Lower leg skin (tissue), 4 donors: ENCODE measurements at regions not wholly inside any gene's neighbourhood (a gene's known extent, or its start where the extent isn't known, plus 50 kb on each side); places are given as distances from the start of the nearest gene placed in this dataset.
"Not testable (repeated sequence)": the region's sequence is repeated elsewhere in the genome, so short reads cannot be mapped to it uniquely, and the experiment has no call there.

Experiments
- DNase-seq, 2 donors: peaks; one replicate each; pipeline ENCODE4 v3.0.0-alpha.2; 2019; ENCODE audit warnings: low spot score in 2 of 2
- H3K4me3 ChIP-seq: fragments of 200-600 bp; sonication (generic); 2 replicates; pipeline ENCODE4 v1.5.1; 2017; ENCODE audit warnings: mild to moderate bottlenecking, low read depth; ENCODE audit not compliant: poor library complexity, severe bottlenecking
- CTCF ChIP-seq, 3 donors: fragments of 450-650 bp; IDR thresholded peaks; one replicate each; pipeline ENCODE4 v1.5.1; 2016; ENCODE audit warnings: antibody characterized with exemption in 3 of 3, mild to moderate bottlenecking in 3 of 3, moderate library complexity in 2 of 3
- POLR2A ChIP-seq, 2 donors: fragments of 450-650 bp; IDR thresholded peaks; one replicate each; pipeline ENCODE4 v1.6.1; 2016 to 2017; ENCODE audit warnings: antibody characterized with exemption in 2 of 2, mild to moderate bottlenecking in 1 of 2, moderate library complexity in 1 of 2
- WGBS, 2 donors: methylation state at CpG; one replicate each; pipeline ENCODE4 v1.1.5; 2018; 5-methylcytosine and 5-hydroxymethylcytosine counted together
- intact Hi-C: fragments of 100-400 bp; cut with DNase I; formaldehyde crosslinking; loops from one replicate; pipeline ENCODE4 v1.15.0; 2023; ENCODE audit warnings: low total_unique reads

GRCh38 chr9:115815786-115816185 is 337.8 kb upstream of the PAPPA start:
- no peak overlapping the region for H3K4me3 ChIP-seq
- no peak for DNase-seq
- intact Hi-C loops: no loop called here
- no peak for TF ChIP-seq CTCF (IDR thresholded peaks at IDR 0.05)
- TF ChIP-seq POLR2A (IDR thresholded peaks at IDR 0.05): no peak

GRCh38 chr9:115818651-115819050 is 334.9 kb upstream of the PAPPA start:
- intact Hi-C loops, H3K4me3 ChIP-seq, DNase-seq: not testable (repeated sequence)
- 90 to 93% methylated on average over 2 of the region's 2 CpGs for WGBS, 2 donors

- no peak overlapping the region for H3K4me3 ChIP-seq
- intact Hi-C loops: no loop called here
- 89 to 97% methylated on average over 1 of the region's 1 CpG for WGBS, 2 donors
- DNase-seq: no peak
- TF ChIP-seq CTCF (IDR thresholded peaks at IDR 0.05) (no peak), POLR2A (IDR thresholded peaks at IDR 0.05) (no peak)
These were observed 321.6 kb upstream of the PAPPA start for GRCh38 chr9:115832031-115832430.

DNA sequence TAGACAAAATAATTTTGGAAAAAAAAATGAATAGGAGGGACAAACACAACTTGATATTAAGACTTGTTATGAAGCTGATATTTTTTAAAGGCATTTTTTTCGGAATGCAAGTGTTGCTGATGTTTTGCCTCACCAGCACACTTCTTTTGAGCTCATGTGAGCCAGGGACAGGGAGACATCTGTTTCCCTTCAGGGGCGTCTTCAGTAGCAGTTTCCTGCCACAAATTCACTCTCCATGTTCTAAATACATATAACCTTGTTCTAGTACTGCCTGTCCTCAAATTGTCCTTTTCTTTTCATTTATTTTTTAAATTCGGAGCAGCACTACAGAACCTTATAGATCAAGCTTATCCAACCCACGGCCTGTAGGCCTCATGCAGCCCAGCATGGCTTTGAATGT is 316.0 kb upstream of the PAPPA start:
- intact Hi-C loops: no loop called here
- 65 to 70% methylated on average over 4 of the region's 4 CpGs for WGBS, 2 donors
- no peak overlapping the region for H3K4me3 ChIP-seq
- TF ChIP-seq POLR2A (IDR thresholded peaks at IDR 0.05) (no peak), CTCF (IDR thresholded peaks at IDR 0.05) (no peak)
- no peak for DNase-seq

DNA sequence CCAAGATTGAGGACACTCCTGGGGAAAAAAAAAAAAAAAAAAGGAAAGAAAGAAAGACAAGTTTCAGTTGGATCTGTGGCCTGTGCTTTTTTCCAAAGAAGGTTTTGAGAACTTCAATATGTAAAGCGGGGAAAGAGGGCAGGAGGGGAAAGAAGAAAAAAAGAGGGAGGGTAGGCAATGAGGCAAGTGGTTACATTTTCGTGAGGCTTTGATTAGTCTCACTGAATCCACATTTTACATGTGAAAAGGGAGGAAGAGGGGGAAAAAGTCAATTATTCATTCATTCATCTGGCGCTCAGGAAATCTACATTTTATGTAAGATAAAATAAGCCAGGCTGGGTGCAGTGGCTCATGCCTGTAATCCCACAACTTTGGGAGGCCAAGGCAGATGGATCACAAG is 315.2 kb upstream of the PAPPA start:
- intact Hi-C loops: no loop called here
- DNase-seq: no peak
- TF ChIP-seq CTCF (IDR thresholded peaks at IDR 0.05) (no peak), POLR2A (IDR thresholded peaks at IDR 0.05) (no peak)
- 85% methylated on average over 3 of the region's 3 CpGs for WGBS, 2 donors
- no peak overlapping the region for H3K4me3 ChIP-seq

DNA sequence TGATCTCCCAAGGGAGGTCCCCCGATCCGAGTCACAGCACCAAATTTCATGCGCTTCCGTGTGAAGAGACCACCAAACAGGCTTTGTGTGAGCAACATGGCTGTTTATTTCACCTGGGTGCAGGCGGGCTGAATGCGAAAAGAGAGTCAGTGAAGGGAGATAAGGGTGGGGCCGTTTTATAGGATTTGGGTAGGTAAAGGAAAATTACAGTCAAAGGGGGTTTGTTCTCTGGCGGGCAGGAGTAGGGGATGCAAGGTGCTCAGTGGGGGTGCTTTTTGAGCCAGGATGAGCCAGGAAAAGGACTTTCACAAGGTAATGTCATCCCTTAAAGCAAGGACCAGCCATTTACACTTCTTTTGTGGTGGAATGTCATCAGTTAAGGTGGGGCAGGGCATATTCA is 309.2 kb upstream of the PAPPA start:
- intact Hi-C loops: not testable (repeated sequence)

GRCh38 chr9:115845648-115846312 is 307.8 kb upstream of the PAPPA start:
- no peak overlapping the region for H3K4me3 ChIP-seq
- intact Hi-C loops: no loop called here
- WGBS, 2 donors: 67 to 80% methylated on average over 3 of the region's 3 CpGs
- no peak for DNase-seq
- TF ChIP-seq CTCF (IDR thresholded peaks at IDR 0.05): no peak

More for the DNA sequence above, 309.2 kb upstream of the PAPPA start:
- not testable (repeated sequence) for DNase-seq, H3K4me3 ChIP-seq
- 89 to 95% methylated on average over 8 of the region's 8 CpGs for WGBS, 2 donors
